Activated T-helper 17 cell treated with anti-CD3 and anti-CD28 coated beads, Interleukin-2, amount 50 U/mL, for 72 hours (primary cell): ENCODE measurements at regions not wholly inside any gene's neighbourhood (a gene's known extent, or its start where the extent isn't known, plus 50 kb on each side); places are given as distances from the start of the nearest gene placed in this dataset.

Source experiments
- ATAC-seq: fragments of 150-1000 bp; cut with Tn5 transposase; replicated peaks from 2 replicates; pipeline ENCODE4 v1.10.0; 2021; ENCODE audit warnings: mild to moderate bottlenecking, moderate library complexity
- H3K27ac Mint-ChIP-seq: one replicate; pipeline ENCODE4 v1.8.0; 2022; ENCODE audit warnings: mixed read lengths
- H3K27me3 Mint-ChIP-seq: one replicate; pipeline ENCODE4 v1.8.0; 2022; ENCODE audit warnings: mixed read lengths
- H3K36me3 Mint-ChIP-seq: one replicate; pipeline ENCODE4 v1.8.0; 2022; ENCODE audit warnings: low read depth, mild to moderate bottlenecking, mixed read lengths
- H3K4me1 Mint-ChIP-seq: one replicate; pipeline ENCODE4 v1.8.0; 2022; ENCODE audit warnings: mixed read lengths
- H3K4me3 Mint-ChIP-seq: one replicate; pipeline ENCODE4 v1.8.0; 2022; ENCODE audit warnings: mild to moderate bottlenecking, mixed read lengths
- H3K9me3 Mint-ChIP-seq: one replicate; pipeline ENCODE4 v1.8.0; 2022; ENCODE audit warnings: mixed read lengths

- Mint-ChIP-seq H3K36me3 (no peaks in the 10 kb centered on the region), H3K27ac (no peak overlapping the region), H3K27me3 (no peaks in the 10 kb centered on the region), H3K9me3 (no peaks in the 10 kb centered on the region), H3K4me3 (no peak overlapping the region), H3K4me1 (peaks cover 8% of the 10 kb centered on the region)
- ATAC-seq, result no peak
Measured at GRCh38 chr2:156383798-156384197, 51.3 kb upstream of the NR4A2 start.

- peak; percentile 81 for ATAC-seq
- Mint-ChIP-seq H3K4me1 (peaks cover 8% of the 10 kb centered on the region), H3K4me3 (peak overlapping the region; percentile 44), H3K36me3 (no peaks in the 10 kb centered on the region), H3K9me3 (no peaks in the 10 kb centered on the region), H3K27me3 (no peaks in the 10 kb centered on the region), H3K27ac (peak overlapping the region; percentile 73)
Measured at GRCh38 chr2:156385242-156385641, 50.9 kb upstream of the GPD2 start.
